ENCODE measurements at regions not wholly inside any gene's neighbourhood (a gene's known extent, or its start where the extent isn't known, plus 50 kb on each side); places are given as distances from the start of the nearest gene placed in this dataset.
"Not testable (repeated sequence)": the region's sequence is repeated elsewhere in the genome, so short reads cannot be mapped to it uniquely, and the experiment has no call there.

GRCh38 chr3:165503346-165503745 lies 307.2 kb upstream of the SLITRK3 start:
- no peak overlapping the region for H3K9ac ChIP-seq (ENCODE audit: control insufficient read depth, insufficient read depth, low read length)
- no TSS peak for BruUV-seq (replicated peaks)
- in situ Hi-C loops (cut with MboI) = no loop called here
- no peak overlapping the region for H3K27ac ChIP-seq (ENCODE audit: control insufficient read depth, insufficient read depth)
- CTCF ChIA-PET = interaction anchor here (0.6 to 1.6 kb wide), 4 partner anchors 9 to 1504 kb away, joined by 3 to 6 read pairs (median 4); no protein-coding TSS in a partner anchor
- H3K36me3 ChIP-seq (ENCODE audit: control insufficient read depth in 2 of 2, insufficient read depth in 2 of 2, low read length in 1 of 2) = no peaks in the 10 kb centered on the region
- no peak overlapping the region for H3K4me2 ChIP-seq (ENCODE audit: control insufficient read depth, insufficient read depth)
- H3K9me3 ChIP-seq (replicated peaks; ENCODE audit: control insufficient read depth, insufficient read depth, low read length) = no peaks in the 10 kb centered on the region; the same call in 2 of the 3 replicates
- no peak overlapping the region for H3K4me3 ChIP-seq
- ATAC-seq = peak; percentile 11; the same call in 2 of the 3 replicates
- H3K79me2 ChIP-seq (ENCODE audit: control insufficient read depth, insufficient read depth, low read length) = no peaks in the 10 kb centered on the region
- FAIRE-seq = no peak
- no peak for TF ChIP-seq BACH1 (IDR thresholded peaks at IDR 0.05; ENCODE audit: borderline replicate concordance)
- H3K27me3 ChIP-seq (replicated peaks in 1 of 2; ENCODE audit: control insufficient read depth in 2 of 2, insufficient read depth in 2 of 2, low read length in 1 of 2) = no peaks in the 10 kb centered on the region
- H2AFZ ChIP-seq (ENCODE audit: control insufficient read depth, low read depth, low read length) = no peak overlapping the region
- no peak for DNase-seq (ENCODE audit: low read depth, low spot score)
- no peaks in the 10 kb centered on the region for H4K20me1 ChIP-seq (ENCODE audit: control insufficient read depth, insufficient read depth)
- RAD21 ChIA-PET (ENCODE audit: unreplicated experiment) = interaction anchor here (0.7 to 1.5 kb wide), 6 partner anchors 8 to 183 kb away, joined by 3 to 4 read pairs (median 4); no protein-coding TSS in a partner anchor
- POLR2A ChIA-PET = interaction anchor here (0.6 to 1.3 kb wide), 2 partner anchors 14 to 62 kb away, joined by 3 read pairs; no protein-coding TSS in a partner anchor
- no peaks in the 10 kb centered on the region for H3K4me1 ChIP-seq (ENCODE audit: control insufficient read depth, insufficient read depth, low read length)
- intact Hi-C loops (cut with micrococcal nuclease; ENCODE audit: unreplicated experiment) = no loop called here
- SMC1A ChIA-PET (ENCODE audit: uncharacterized antibody, unreplicated experiment) = interaction anchor here (0.7 to 2.2 kb wide), 15 partner anchors 8 to 349 kb away, joined by 3 to 11 read pairs (median 4); no protein-coding TSS in a partner anchor

GRCh38 chr3:165502707-165503106 lies 306.5 kb upstream of the SLITRK3 start:
- Histone ChIP-seq H3K4me2 (ENCODE audit: control insufficient read depth, insufficient read depth) (no peak overlapping the region), H3K36me3 (ENCODE audit: control insufficient read depth in 2 of 2, insufficient read depth in 2 of 2, low read length in 1 of 2) (no peaks in the 10 kb centered on the region), H3K9ac (ENCODE audit: control insufficient read depth, insufficient read depth, low read length) (no peak overlapping the region), H3K4me3 (no peak overlapping the region), H4K20me1 (ENCODE audit: control insufficient read depth, insufficient read depth) (no peaks in the 10 kb centered on the region), H3K79me2 (ENCODE audit: control insufficient read depth, insufficient read depth, low read length) (no peaks in the 10 kb centered on the region), H3K27me3 (replicated peaks in 1 of 2; ENCODE audit: control insufficient read depth in 2 of 2, insufficient read depth in 2 of 2, low read length in 1 of 2) (no peaks in the 10 kb centered on the region), H3K4me1 (ENCODE audit: control insufficient read depth, insufficient read depth, low read length) (no peaks in the 10 kb centered on the region), H2AFZ (ENCODE audit: control insufficient read depth, low read depth, low read length) (no peak overlapping the region), H3K27ac (ENCODE audit: control insufficient read depth, insufficient read depth) (no peak overlapping the region), H3K9me3 (replicated peaks; ENCODE audit: control insufficient read depth, insufficient read depth, low read length) (no peaks in the 10 kb centered on the region; the same call in 2 of the 3 replicates)
- FAIRE-seq = no peak
- ChIA-PET RAD21 (ENCODE audit: unreplicated experiment) (interaction anchor here (0.7 to 1.4 kb wide), 5 partner anchors 8 to 183 kb away, joined by 3 to 4 read pairs (median 3); no protein-coding TSS in a partner anchor), SMC1A (ENCODE audit: uncharacterized antibody, unreplicated experiment) (interaction anchor here (0.6 to 2.2 kb wide), 21 partner anchors 9 to 1334 kb away, joined by 3 to 11 read pairs (median 3); no protein-coding TSS in a partner anchor), CTCF (interaction anchor here (1.0 to 1.2 kb wide), 2 partner anchors 9 to 146 kb away, joined by 3 to 6 read pairs; no protein-coding TSS in a partner anchor), POLR2A (interaction anchor here (1.3 kb wide), 1 partner anchor 61 kb away, joined by 3 read pairs; no protein-coding TSS in a partner anchor)
- in situ Hi-C loops (cut with MboI) (no loop called here), intact Hi-C loops (cut with micrococcal nuclease; ENCODE audit: unreplicated experiment) (no loop called here)
- peak; percentile 70 for ATAC-seq
- 0% methylated on average over 3 of the region's 3 CpGs for WGBS (ENCODE audit: insufficient coverage, insufficient replicate concordance, low lambda C conversion rate, missing lambda C conversion rate)
- DNase-seq (ENCODE audit: low read depth, low spot score) = no peak
- BruUV-seq (replicated peaks) = no TSS peak
- TF ChIP-seq CHD4 (IDR thresholded peaks at IDR 0.05) = no peak
- TF ChIP-seq MEF2B (IDR thresholded peaks at IDR 0.05; ENCODE audit: partially characterized antibody, poor library complexity, severe bottlenecking) = peak; percentile 93
- TF ChIP-seq NRF1 (conservative IDR thresholded peaks at IDR 0.05; ENCODE audit: low read depth, low read length) = no peak

- H3K79me2 ChIP-seq (ENCODE audit: control insufficient read depth, insufficient read depth, low read length); H3K4me2 ChIP-seq (ENCODE audit: control insufficient read depth, insufficient read depth); H4K20me1 ChIP-seq (ENCODE audit: control insufficient read depth, insufficient read depth); H3K27me3 ChIP-seq (replicated peaks in 1 of 2; ENCODE audit: control insufficient read depth in 2 of 2, insufficient read depth in 2 of 2, low read length in 1 of 2); ATAC-seq; H3K27ac ChIP-seq (ENCODE audit: control insufficient read depth, insufficient read depth); SMC1A ChIA-PET (ENCODE audit: uncharacterized antibody, unreplicated experiment); H3K9ac ChIP-seq (ENCODE audit: control insufficient read depth, insufficient read depth, low read length); H3K36me3 ChIP-seq (ENCODE audit: control insufficient read depth in 2 of 2, insufficient read depth in 2 of 2, low read length in 1 of 2); intact Hi-C loops (cut with micrococcal nuclease; ENCODE audit: unreplicated experiment); CTCF ChIA-PET; RAD21 ChIA-PET (ENCODE audit: unreplicated experiment); H3K4me1 ChIP-seq (ENCODE audit: control insufficient read depth, insufficient read depth, low read length); in situ Hi-C loops (cut with MboI); H3K9me3 ChIP-seq (replicated peaks; ENCODE audit: control insufficient read depth, insufficient read depth, low read length); BruUV-seq (replicated peaks); DNase-seq (ENCODE audit: low read depth, low spot score); H3K4me3 ChIP-seq; POLR2A ChIA-PET; H2AFZ ChIP-seq (ENCODE audit: control insufficient read depth, low read depth, low read length); FAIRE-seq: not testable (repeated sequence)
- WGBS (ENCODE audit: insufficient coverage, insufficient replicate concordance, low lambda C conversion rate, missing lambda C conversion rate) = 14% methylated on average over 4 of the region's 4 CpGs
Observed at GRCh38 chr3:165498742-165499141, 302.6 kb upstream of the SLITRK3 start.

Data from GM12878 (cell line).